Testis (tissue), 2 donors: ENCODE measurements at regions not wholly inside any gene's neighbourhood (a gene's known extent, or its start where the extent isn't known, plus 50 kb on each side); places are given as distances from the start of the nearest gene placed in this dataset.
"Not testable (repeated sequence)": the region's sequence is repeated elsewhere in the genome, so short reads cannot be mapped to it uniquely, and the experiment has no call there.

Source experiments
- DNase-seq: peaks from one replicate; pipeline ENCODE4 v3.0.0-alpha.2; 2019
- H3K27ac ChIP-seq, 2 donors: fragments of 200-600 bp; sonication (generic); one replicate each; pipeline ENCODE4 v1.5.1; 2019
- H3K27me3 ChIP-seq: fragments of 200-600 bp; sonication (generic); one replicate; pipeline ENCODE4 v1.5.1; 2019
- H3K36me3 ChIP-seq: fragments of 200-600 bp; sonication (generic); one replicate; pipeline ENCODE4 v1.5.1; 2017; ENCODE audit warnings: low read depth; ENCODE audit errors: missing control alignments
- H3K4me1 ChIP-seq: fragments of 200-600 bp; sonication (generic); one replicate; pipeline ENCODE4 v1.5.1; 2019
- H3K4me3 ChIP-seq, 2 donors: fragments of 200-600 bp; sonication (generic); one replicate each; pipeline ENCODE4 v1.5.1; 2017 to 2019
- H3K9me3 ChIP-seq: fragments of 200-600 bp; sonication (generic); one replicate; pipeline ENCODE4 v1.5.1; 2017
- CTCF ChIP-seq, 3 experiments: fragments of 450-650 bp in 2 of 3; fragments of 200-600 bp in 1 of 3; sonication (generic) in 1 of 3; IDR thresholded peaks; one replicate each; pipeline ENCODE4 v1.5.1; 2016 to 2019; ENCODE audit warnings: antibody characterized with exemption in 3 of 3, mild to moderate bottlenecking in 2 of 3, moderate library complexity in 1 of 3
- POLR2A ChIP-seq: fragments of 450-650 bp; IDR thresholded peaks from one replicate; pipeline ENCODE4 v1.6.1; 2017; ENCODE audit warnings: antibody characterized with exemption, mild to moderate bottlenecking, moderate library complexity
- WGBS, 2 donors: methylation state at CpG; one replicate each; pipeline ENCODE4 v1.1.5; 2018; 5-methylcytosine and 5-hydroxymethylcytosine counted together
- intact Hi-C: fragments of 100-400 bp; cut with DNase I; formaldehyde crosslinking; loops from one replicate; pipeline ENCODE4 v1.15.1; 2023; ENCODE audit warnings: low total_unique reads

GRCh38 chr12:93235881-93236280 is 141.8 kb upstream of the NUDT4 start:
- intact Hi-C loops = no loop called here
- no peaks in the 10 kb centered on the region for H3K27me3 ChIP-seq
- 90 to 95% methylated on average over 5 of the region's 5 CpGs for WGBS, 2 donors
- DNase-seq = no peak
- no peaks in the 10 kb centered on the region for H3K36me3 ChIP-seq
- H3K9me3 ChIP-seq = no peaks in the 10 kb centered on the region
- no peak overlapping the region for H3K27ac ChIP-seq
- TF ChIP-seq POLR2A = no peak
- no peak for TF ChIP-seq CTCF (IDR thresholded peaks at IDR 0.05)
- no peak overlapping the region for H3K4me3 ChIP-seq
- H3K4me1 ChIP-seq = no peaks in the 10 kb centered on the region

- no peaks in the 10 kb centered on the region for H3K9me3 ChIP-seq
- H3K4me3 ChIP-seq = no peak overlapping the region
- H3K36me3 ChIP-seq = no peaks in the 10 kb centered on the region
- no peak for DNase-seq
- H3K27me3 ChIP-seq = no peaks in the 10 kb centered on the region
- H3K4me1 ChIP-seq = no peaks in the 10 kb centered on the region
- no peak overlapping the region for H3K27ac ChIP-seq
- 73 to 90% methylated on average over 4 of the region's 4 CpGs for WGBS, 2 donors
- TF ChIP-seq POLR2A = no peak
- TF ChIP-seq CTCF (IDR thresholded peaks at IDR 0.05) = no peak
- intact Hi-C loops = no loop called here
These were observed 140.3 kb upstream of the NUDT4 start for GRCh38 chr12:93237235-93237915.

- H3K9me3 ChIP-seq, H3K4me3 ChIP-seq, intact Hi-C loops, H3K27ac ChIP-seq, H3K36me3 ChIP-seq, DNase-seq, H3K4me1 ChIP-seq, H3K27me3 ChIP-seq: not testable (repeated sequence)
- WGBS, 2 donors = 84 to 92% methylated on average over 6 of the region's 6 CpGs
These were observed 139.0 kb upstream of the NUDT4 start for GRCh38 chr12:93238512-93239262.

GRCh38 chr12:93239789-93240188 is 137.9 kb upstream of the NUDT4 start:
- H3K27me3 ChIP-seq, H3K4me1 ChIP-seq, DNase-seq, H3K36me3 ChIP-seq, H3K4me3 ChIP-seq, intact Hi-C loops, H3K27ac ChIP-seq, H3K9me3 ChIP-seq: not testable (repeated sequence)
- 91 to 92% methylated on average over 2 of the region's 2 CpGs for WGBS, 2 donors

GRCh38 chr12:93242154-93242972 is 135.4 kb upstream of the NUDT4 start:
- Histone ChIP-seq H3K36me3 (no peaks in the 10 kb centered on the region), H3K27ac (no peak overlapping the region), H3K27me3 (no peaks in the 10 kb centered on the region), H3K9me3 (no peaks in the 10 kb centered on the region), H3K4me1 (no peaks in the 10 kb centered on the region), H3K4me3 (no peak overlapping the region)
- TF ChIP-seq CTCF (IDR thresholded peaks at IDR 0.05) (no peak), POLR2A (no peak)
- 60 to 73% methylated on average over 6 of the region's 6 CpGs for WGBS, 2 donors
- intact Hi-C loops = no loop called here
- DNase-seq = no peak
